ENCODE measurements at regions not wholly inside any gene's neighbourhood (a gene's known extent, or its start where the extent isn't known, plus 50 kb on each side); places are given as distances from the start of the nearest gene placed in this dataset.

- no CpG with 5 or more reads among the region's 2 CpGs for WGBS, 2 experiments (ENCODE audit: extremely low coverage in 2 of 2, insufficient read length in 1 of 2)
- Histone ChIP-seq H3K56ac (ENCODE audit: extremely low read depth, insufficient read depth, low read length) (no peak overlapping the region), H3K4me3 (ENCODE audit: insufficient read depth, low read depth, low read length) (no peak overlapping the region), H3K9ac (ENCODE audit: low read depth, low read length) (no peak overlapping the region), H4K91ac (ENCODE audit: insufficient read depth, low read depth, low read length) (no peak overlapping the region), H4K20me1 (ENCODE audit: insufficient read depth, low read length) (no peaks in the 10 kb centered on the region), H3K27me3 (ENCODE audit: control insufficient read depth, insufficient read depth, low read length) (no peaks in the 10 kb centered on the region), H3K27ac (ENCODE audit: insufficient read depth, low read length) (no peak overlapping the region), H2AFZ (replicated peaks; ENCODE audit: low read length, poor library complexity) (no peak overlapping the region), H2AK9ac (replicated peaks; ENCODE audit: low read depth, low read length, poor library complexity) (no peak overlapping the region), H2BK120ac (ENCODE audit: low read depth, low read length) (no peak overlapping the region), H3K4me1 (ENCODE audit: control insufficient read depth, insufficient read depth, low read length) (no peaks in the 10 kb centered on the region), H2AK5ac (ENCODE audit: low read depth, low read length) (no peak overlapping the region), H3K14ac (replicated peaks; ENCODE audit: low read depth, low read length) (no peak overlapping the region), H3K23ac (ENCODE audit: low read depth, low read length) (no peak overlapping the region), H3K36me3 (ENCODE audit: control insufficient read depth, insufficient read depth, low read length) (no peaks in the 10 kb centered on the region), H3K9me3 (ENCODE audit: control insufficient read depth, insufficient read depth, low read length) (no peaks in the 10 kb centered on the region), H3K79me1 (ENCODE audit: low read depth in 1 of 2, low read length in 2 of 2) (no peaks in the 10 kb centered on the region), H3K4ac (ENCODE audit: low read depth, low read length) (no peak overlapping the region), H3K4me2 (ENCODE audit: low read depth, low read length) (no peak overlapping the region), H2BK20ac (ENCODE audit: low read depth, low read length) (no peak overlapping the region), H2BK5ac (ENCODE audit: low read depth, low read length, poor library complexity, severe bottlenecking) (no peak overlapping the region), H2BK15ac (ENCODE audit: low read depth, low read length) (no peak overlapping the region), H3K9me1 (ENCODE audit: insufficient read depth, low read length) (no peaks in the 10 kb centered on the region), H3K18ac (ENCODE audit: low read depth, low read length) (no peak overlapping the region), H4K5ac (ENCODE audit: low read depth, low read length) (no peak overlapping the region), H4K8ac (ENCODE audit: low read depth in 2 of 2, low read length in 2 of 2) (no peak overlapping the region)
- in situ Hi-C loops (cut with MboI; ENCODE audit: low sequenced_read_pairs): no loop called here
- ATAC-seq (ENCODE audit: low read depth) (no peak), DNase-seq (no peak)
- ChIA-PET CTCF (no interaction called here), POLR2A (ENCODE audit: unreplicated experiment) (no interaction called here)
- BruUV-seq (replicated peaks): no TSS peak
- TF ChIP-seq RCOR1 (IDR thresholded peaks at IDR 0.05; ENCODE audit: insufficient replicate concordance, low read length) (no peak), CTCF (conservative IDR thresholded peaks at IDR 0.05; ENCODE audit: low read depth, low read length) (no peak), MAZ (IDR thresholded peaks at IDR 0.05; ENCODE audit: borderline replicate concordance, low read depth, low read length) (no peak), POLR2A (IDR thresholded peaks at IDR 0.05; ENCODE audit: low read depth, low read length) (no peak), MAFK (IDR thresholded peaks at IDR 0.05; ENCODE audit: low read depth, low read length) (0 out of 2 replicates have a peak, but pooled peaks have one; percentile 18)
- intact Hi-C loops (cut with micrococcal nuclease): loop anchor here (5.0 kb wide), 1 partner anchor 569 kb away; no protein-coding TSS in a partner anchor
- dilution Hi-C loops (cut with HindIII; ENCODE audit: low sequenced_read_pairs, unreplicated experiment): no loop called here
Observed at GRCh38 chr13:62473190-62473943, 1057.7 kb upstream of the PCDH20 start.
